HG02571 (cell line): ENCODE measurements at regions not wholly inside any gene's neighbourhood (a gene's known extent, or its start where the extent isn't known, plus 50 kb on each side); places are given as distances from the start of the nearest gene placed in this dataset.
"Not testable (repeated sequence)": the region's sequence is repeated elsewhere in the genome, so short reads cannot be mapped to it uniquely, and the experiment has no call there.

Experiments
- ATAC-seq: cut with Tn5 transposase; IDR thresholded peaks from one replicate; pipeline ENCODE4 v1.9.1; 2021; ENCODE audit warnings: mild to moderate bottlenecking, moderate library complexity; ENCODE audit not compliant: unreplicated experiment

- ATAC-seq, result no peak
Observed at GRCh38 chr15:38614621-38615020, 50.0 kb upstream of the RASGRP1 start.

DNA sequence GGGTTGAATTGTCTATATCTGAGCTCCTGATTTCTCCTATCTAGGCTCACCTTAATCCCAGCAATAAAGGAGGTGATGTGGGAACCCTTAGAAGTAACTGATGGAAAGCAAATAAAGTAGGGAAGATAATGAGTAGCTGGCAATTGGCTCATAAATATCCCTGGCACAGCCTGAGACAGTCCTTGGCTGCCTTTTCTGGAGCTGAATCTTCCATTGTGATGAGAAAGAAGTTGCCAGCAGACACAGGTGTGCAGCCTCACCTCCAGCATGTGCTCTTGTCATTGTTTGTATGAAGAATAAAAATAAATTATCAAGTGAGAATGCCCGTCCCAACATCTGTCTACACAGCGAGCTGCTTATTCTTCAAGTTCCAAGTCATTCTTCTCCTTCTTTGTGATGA is 53.2 kb upstream of the RASGRP1 start:
- no peak for ATAC-seq

DNA sequence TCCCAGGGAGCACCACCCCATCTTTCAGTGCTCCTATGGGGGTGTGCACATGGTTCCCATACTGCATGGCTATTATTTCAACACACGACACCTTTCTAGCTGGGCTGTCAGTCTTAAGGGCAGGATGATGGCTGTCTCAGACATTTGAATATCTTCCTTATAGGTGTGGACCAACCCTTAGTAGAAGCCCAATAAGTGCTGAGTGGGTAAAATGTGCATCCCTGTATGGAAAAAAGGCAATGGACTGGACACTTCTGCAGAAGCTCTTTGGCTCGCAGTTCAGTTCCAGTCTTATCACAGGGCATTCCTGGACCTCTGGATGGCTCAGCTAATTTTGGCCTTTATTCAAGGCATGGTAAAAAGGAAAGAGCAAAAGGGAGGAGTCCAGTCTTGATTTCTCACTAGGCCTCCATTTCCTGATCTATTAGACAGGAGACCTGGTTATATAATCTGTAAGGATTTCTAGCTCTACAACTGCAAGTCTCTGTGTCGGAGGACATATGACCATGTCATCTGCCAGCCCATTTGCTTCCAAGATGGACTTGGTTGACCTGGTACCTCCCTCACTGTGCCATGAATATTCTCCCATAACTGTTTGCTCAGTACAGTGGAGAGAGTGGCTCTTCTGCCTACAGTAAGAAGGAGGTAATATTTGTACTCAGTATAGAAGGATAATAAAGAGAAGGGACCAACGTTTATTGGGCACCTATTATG is 53.8 kb upstream of the RASGRP1 start:
- no peak for ATAC-seq

DNA sequence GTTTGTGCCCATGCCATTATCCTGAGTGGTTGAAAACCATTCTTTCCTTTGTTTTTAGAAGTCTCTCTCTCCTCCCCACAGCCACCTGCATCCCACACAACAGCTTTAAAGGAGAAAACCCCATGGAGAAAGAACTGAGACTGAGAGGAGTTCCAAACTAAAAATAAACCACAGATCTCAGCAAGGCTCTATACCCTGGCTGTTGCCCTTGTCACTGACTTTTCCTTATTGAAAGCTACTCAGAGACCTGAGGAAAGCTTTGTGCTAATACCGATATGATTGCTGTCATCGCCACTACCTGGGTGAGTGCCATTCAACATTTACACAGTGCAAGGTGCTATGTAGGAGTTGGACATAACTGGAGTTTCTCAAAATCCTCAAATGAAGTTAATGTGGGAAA is 55.5 kb upstream of the RASGRP1 start:
- no peak for ATAC-seq

DNA sequence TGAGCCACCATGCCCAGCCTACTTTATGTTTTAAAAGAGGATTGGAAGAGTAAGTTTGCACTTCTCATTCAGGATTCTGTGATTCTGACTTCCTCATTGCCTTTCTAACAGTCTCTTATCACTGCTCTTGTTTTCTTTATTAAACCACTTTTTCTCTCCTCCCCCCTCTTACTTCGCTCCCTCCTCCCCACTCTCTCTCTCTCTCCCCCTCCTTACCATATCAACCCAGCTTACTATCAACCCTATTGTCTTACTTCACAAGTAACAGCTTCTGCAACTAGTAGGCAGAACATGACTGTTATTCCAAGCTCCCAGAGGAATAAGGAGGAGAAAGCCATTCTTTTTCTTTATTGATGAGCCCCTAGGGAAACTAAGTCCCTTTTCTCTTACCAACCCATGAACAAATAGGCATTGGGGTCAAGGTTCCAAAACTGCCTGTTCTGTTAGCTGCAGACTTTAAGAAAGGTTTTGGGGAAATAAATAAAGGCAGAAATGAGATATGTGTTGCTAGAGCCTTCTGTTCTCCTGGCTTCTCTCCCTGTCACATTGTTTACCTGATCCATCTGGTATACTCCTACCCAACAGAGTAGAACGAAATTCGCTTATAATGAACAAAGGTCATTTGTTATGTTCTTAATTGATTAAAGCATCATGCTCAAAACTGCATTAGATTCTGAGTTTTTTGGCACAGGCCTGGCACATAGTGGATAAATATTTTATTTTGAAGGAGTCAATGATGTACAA is 56.4 kb upstream of the RASGRP1 start:
- ATAC-seq, result no peak

GRCh38 chr15:38622304-38622703 is 57.7 kb upstream of the RASGRP1 start:
- no peak for ATAC-seq

GRCh38 chr15:38622908-38623307 is 58.3 kb upstream of the RASGRP1 start:
- no peak for ATAC-seq

DNA sequence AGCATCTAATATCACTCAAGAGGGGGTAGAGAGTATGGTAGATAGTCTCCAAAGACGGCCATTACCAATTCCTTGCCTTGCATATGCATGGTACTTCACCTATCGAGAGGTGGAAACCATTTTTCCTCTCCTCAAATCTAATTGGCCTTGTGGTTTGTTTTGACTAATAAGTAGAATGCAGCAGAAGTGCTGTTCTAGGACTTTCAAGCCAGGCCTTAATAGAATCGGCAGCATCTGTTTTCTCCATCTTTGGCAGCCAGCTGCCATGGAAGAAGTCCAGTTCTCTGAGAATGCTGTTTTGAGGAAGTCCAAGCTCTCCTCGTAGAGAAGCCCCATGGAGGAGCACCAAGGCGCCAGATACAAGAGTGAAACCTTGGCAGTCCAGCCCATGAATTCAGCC is 59.1 kb upstream of the RASGRP1 start:
- no peak for ATAC-seq

DNA sequence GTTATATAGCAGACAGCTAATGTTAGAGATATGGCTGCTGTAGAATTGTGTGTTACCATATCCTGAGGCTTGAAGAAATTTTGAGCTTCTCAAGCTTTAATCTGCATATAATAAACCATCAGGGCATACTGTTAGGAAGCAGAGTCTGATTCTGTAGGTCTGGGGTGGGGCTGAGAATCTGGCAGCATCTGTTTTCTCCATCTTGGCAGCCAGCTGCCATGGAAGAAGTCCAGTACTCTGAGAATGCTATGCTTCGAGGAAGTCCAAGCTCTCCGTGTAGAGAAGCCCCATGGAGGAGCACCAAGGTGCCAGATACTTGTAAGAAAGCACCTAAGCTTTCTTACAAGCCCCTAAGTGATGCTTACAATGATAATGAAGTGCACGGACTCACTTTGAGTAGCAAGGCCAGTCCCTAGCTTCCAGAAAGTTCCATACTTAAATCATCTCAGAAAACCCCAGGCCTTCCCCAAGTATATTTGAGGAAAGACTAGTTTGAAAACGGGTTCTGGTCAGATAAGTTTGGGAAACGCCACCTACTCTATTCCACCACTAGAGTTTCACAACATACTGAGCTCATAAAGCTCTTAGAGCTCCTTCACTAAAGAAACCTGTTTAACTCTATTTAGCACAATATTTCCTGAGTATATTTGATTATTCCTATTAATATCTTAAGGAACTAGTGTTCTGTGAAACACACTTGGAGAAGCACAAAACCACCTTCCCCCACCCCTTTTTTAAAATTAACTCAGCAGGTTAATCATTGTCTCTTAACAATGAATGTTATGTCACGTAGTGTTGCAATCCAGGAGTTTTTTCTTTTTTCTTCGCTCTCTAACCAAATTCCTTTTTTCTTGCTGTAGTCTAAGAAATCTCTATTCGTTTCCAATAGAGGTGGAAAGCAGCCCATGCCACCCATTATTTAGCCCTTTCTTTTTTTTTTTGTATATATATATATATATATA is 59.9 kb upstream of the RASGRP1 start:
- ATAC-seq, result no peak

DNA sequence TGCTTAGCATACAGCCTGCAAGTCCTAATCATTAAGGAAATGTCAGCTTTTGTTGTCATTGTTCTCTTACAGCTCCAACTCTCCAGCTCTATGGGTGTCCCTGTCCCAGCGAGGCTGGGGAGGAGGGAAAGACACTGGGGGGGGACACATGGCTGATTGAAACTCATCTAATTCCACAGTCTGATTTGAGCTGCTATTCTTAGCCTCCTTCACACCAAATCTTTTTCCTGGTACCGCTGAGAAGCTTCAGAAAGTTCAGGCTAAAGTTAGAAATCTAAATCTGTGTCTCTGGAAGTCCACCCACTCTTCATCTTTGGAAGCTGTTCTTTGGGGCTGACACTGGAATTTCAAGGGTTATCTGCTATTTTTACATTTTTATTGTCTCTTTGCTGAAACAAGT is 61.3 kb upstream of the RASGRP1 start:
- no peak for ATAC-seq

DNA sequence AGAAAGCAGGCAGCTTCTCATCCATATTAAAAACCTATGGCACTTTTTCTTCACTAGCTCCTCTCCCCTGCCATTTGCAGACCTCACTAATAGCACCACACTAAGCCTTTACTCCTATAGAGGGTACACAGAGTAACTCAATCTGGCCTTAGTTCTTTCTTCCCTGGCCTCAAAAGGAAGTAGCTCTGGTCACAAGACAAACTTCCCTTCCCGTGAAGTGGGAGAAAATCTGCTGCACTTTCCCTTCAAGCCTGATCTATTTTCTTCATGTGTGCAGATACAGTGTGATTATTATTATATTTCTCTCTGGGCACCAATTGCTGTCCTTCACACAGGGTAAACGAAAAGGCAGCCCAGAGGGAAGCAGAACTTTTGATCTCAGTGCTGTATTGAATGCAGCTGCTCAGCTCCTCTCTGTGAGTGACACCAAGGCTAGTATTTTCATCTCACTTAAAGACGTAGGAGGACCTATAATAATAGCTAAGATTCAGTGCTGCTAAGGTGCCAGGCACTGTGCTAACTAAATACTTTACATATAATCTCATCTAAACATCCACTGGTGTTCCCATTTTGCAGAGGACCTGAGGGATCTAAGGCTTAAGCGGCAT is 61.9 kb upstream of the RASGRP1 start:
- ATAC-seq, result no peak

DNA sequence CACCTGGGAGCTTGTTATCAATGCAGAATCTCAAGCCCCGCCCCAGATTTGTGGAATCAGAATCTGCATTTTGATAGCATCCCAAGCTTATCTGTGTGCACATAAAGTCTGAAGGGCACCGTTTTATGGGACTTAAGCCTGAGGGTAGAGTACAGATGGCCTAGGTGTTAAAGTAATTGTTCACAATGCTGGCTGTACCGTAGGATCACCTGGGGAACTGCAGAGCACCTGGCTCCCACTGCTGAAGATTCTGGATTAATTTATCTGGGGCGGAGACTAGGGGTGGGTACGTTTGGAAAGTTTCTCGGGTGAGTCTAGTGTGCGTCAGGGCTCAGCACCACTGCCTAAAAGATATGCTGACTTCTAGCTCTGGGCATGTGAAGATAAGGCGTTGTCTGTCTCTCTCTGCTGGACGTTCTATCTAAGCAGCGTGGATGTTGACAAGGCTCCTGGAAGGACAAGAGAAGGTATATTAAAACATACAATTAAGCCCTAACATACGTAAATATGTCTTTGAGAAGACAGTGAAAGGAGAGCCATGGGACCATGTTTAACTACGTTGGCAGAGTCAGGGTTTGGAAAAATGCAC is 63.2 kb upstream of the RASGRP1 start:
- ATAC-seq, result no peak

DNA sequence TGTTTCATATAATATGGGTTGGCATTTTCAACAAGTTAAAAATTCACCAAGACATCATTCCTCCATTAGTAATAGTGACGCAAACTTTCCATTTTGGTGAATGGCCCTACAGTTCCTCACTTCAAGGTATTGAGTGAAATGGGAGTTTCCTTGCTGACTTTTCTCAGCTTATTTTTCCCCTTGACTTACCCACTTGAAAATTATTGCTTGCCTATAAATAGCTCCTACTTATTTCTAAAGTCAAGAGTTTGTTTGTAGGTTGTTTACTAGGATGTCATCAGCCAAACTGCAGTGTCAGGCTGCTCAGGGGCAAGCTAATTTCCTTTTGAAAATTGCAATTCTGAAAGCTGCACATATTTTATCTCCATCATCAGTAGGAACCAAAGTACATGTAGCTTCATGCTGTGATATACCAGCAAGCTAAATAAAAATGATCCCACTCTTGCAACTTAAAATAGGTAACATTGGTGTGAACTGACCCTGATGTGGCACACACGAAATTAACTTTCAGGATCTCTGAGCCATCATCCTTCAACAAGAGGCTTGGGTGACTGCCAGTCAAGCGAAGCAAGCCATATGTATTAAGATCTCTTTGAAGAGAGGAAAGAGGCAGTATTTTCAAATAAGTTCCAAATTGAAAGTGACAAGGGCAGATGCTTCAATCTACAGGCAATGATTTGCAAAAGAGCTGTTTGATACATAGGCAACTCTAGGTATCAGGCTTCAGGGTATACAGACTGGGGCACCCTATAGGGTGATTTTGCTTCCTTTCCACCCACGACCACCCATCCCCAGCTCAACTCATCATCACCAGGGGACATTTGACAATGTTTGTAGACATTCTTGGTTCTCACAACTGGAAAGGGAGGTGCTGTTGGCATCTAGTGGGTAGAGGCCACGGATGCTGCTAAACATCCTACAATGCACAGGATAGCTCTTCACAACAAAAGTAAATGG is 66.8 kb upstream of the RASGRP1 start:
- no peak for ATAC-seq

GRCh38 chr15:38635170-38635569 is 70.6 kb upstream of the RASGRP1 start:
- ATAC-seq, result no peak

DNA sequence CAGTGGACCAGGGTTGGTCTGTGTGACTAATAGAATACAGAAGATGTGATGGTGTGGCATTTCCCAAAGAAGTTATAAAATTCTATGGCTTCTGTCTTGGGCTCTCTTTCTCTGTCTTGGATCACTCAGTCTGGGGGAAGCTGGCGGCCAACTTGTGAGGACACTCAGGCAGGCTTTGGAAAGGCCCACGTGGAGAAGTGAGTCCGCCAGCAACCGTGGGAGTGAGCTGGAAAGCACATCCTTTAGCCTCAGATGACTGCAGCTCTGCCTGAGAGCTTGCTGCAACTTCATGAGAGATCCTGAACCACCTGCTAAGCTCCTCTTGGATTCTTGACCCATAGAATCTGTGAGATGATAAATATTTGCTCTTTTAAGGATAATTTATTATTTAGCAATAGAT is 72.0 kb upstream of the RASGRP1 start:
- no peak for ATAC-seq

DNA sequence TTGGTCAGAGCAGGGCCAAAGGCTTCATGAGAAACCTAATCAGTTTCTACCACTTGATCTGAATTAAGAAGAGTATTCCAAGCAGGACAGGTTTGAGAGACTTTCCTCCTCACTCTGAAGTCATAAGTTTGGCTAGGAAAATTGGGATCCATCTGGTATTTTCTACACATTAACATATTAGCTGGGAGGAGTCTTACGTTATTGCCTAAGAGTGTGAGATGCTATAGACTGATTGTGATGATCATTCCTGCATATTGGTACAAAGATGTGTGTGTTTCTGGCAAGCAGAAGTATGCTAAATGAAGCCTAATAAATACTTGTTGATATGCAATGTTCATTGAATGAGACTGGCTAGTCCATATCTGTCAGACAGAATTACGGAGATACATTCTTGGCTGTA is 73.5 kb upstream of the RASGRP1 start:
- no peak for ATAC-seq

DNA sequence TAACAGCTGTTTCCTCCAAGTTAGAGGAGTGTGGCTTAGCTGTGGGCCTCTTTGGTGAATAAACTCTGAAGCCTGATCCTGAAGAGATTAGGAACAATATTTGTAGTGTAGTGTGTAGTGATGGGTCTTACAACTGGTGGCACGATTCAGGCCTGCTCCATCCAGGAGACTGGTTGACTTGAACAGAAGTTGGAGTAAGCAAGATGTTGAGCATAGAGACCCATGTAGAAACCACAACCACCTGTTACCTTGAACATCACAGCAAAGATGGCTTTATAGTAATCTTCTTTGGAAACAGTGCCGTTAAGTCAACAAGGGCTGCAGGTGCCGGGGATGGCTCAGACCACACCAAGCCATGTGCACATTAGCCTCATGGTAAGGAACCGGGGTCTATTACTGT is 74.2 kb upstream of the RASGRP1 start:
- no peak for ATAC-seq

DNA sequence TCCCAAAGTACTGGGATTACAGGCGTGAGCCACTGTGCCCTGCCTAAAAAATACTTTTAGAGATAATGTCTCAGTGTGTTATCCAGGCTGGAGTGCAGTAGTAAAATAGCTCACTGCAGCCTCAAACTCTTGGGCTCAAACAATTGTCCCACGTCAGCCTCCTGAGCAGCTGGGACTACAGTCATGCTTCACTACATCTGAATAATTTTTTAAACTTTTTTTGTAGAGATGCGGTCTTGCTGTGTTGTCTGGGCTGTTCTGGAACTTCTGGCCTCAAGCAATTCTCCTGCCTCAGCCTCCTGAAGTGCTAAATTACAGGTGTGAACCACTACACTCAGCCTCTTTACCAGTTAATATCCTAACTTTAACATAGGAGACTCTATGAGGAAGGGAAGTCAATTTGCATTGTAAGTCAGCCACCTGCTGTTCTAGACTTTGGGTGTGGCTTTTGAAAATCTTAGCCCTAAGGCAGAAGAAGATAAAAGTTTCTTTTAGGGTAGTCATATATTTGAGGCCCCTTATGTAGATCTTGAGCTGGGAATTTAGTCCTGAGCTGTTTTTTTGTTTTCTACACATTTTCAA is 78.2 kb upstream of the RASGRP1 start:
- peak; percentile 66 for ATAC-seq

DNA sequence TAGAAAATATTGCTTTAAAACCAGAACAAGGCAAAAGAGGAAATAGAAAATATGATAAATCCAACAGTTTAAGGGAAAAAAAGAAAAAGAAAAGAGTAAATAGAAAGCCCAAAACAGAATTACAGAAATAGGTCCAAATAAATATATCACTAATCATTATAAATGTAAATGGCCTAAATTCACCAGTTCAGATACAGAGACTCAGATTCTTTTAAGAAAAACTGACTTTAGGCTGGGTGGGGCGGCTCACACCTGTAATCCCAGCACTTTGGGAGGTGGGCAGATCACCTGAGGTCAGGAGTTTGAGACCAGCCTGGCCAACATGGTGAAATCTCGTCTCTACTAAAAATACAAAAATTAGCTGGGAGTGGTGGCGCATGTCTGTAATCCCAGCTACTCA is 79.7 kb upstream of the RASGRP1 start:
- ATAC-seq, result not testable (repeated sequence)
